ENCODE measurements at regions not wholly inside any gene's neighbourhood (a gene's known extent, or its start where the extent isn't known, plus 50 kb on each side); places are given as distances from the start of the nearest gene placed in this dataset.
A peak's percentile ranks its signal among the peaks of the same experiment; 100 is the strongest.

- Histone ChIP-seq H3K4me1 (no peaks in the 10 kb centered on the region), H3K36me3 (no peaks in the 10 kb centered on the region), H3K27ac (no peak overlapping the region), H3K4me3 (no peak overlapping the region), H3K9me3 (no peaks in the 10 kb centered on the region), H3K27me3 (no peaks in the 10 kb centered on the region)
- no peak for FAIRE-seq
- TF ChIP-seq CTCF (IDR thresholded peaks at IDR 0.05): no peak
- ATAC-seq: no peak
- intact Hi-C loops (cut with DNase I): no loop called here
- 74 to 89% methylated on average over 3 of the region's 3 CpGs for WGBS, 2 donors
- DNase-seq: no peak
Measured at GRCh38 chr2:211241891-211242290, 685.5 kb downstream of the CPS1 start.

- DNase-seq (no peak), ATAC-seq (no peak), FAIRE-seq (no peak)
- Histone ChIP-seq H3K4me3 (no peak overlapping the region), H3K27ac (no peak overlapping the region), H3K4me1 (no peaks in the 10 kb centered on the region), H3K27me3 (no peaks in the 10 kb centered on the region), H3K9me3 (no peaks in the 10 kb centered on the region), H3K36me3 (no peaks in the 10 kb centered on the region)
- WGBS, 2 donors: 43 to 67% methylated on average over 1 of the region's 1 CpG
- TF ChIP-seq CTCF (IDR thresholded peaks at IDR 0.05): no peak
- intact Hi-C loops (cut with DNase I): no loop called here
Measured at GRCh38 chr2:211247751-211248150, 691.4 kb downstream of the CPS1 start.

- Histone ChIP-seq H3K36me3 (no peaks in the 10 kb centered on the region), H3K4me3 (no peak overlapping the region), H3K27ac (no peak overlapping the region), H3K27me3 (no peaks in the 10 kb centered on the region), H3K4me1 (no peaks in the 10 kb centered on the region), H3K9me3 (no peaks in the 10 kb centered on the region)
- intact Hi-C loops (cut with DNase I): no loop called here
- 16 to 20% methylated on average over 2 of the region's 2 CpGs for WGBS, 2 donors
- ATAC-seq: peak in 1 of 4 donors; percentile 49
- no peak for DNase-seq
- TF ChIP-seq CTCF (IDR thresholded peaks at IDR 0.05): no peak
- no peak for FAIRE-seq
Measured at GRCh38 chr2:211248841-211249240, 692.4 kb downstream of the CPS1 start.

- Histone ChIP-seq H3K4me1 (no peaks in the 10 kb centered on the region), H3K27me3 (no peaks in the 10 kb centered on the region), H3K36me3 (no peaks in the 10 kb centered on the region), H3K4me3 (no peak overlapping the region), H3K27ac (no peak overlapping the region), H3K9me3 (no peaks in the 10 kb centered on the region)
- 71 to 84% methylated on average over 2 of the region's 2 CpGs for WGBS, 2 donors
- intact Hi-C loops (cut with DNase I): no loop called here
- no peak for TF ChIP-seq CTCF (IDR thresholded peaks at IDR 0.05)
- FAIRE-seq (no peak), DNase-seq (no peak), ATAC-seq (no peak)
Measured at GRCh38 chr2:211251016-211251415, 694.6 kb downstream of the CPS1 start.

GRCh38 chr2:211258646-211259335 is 702.4 kb downstream of the CPS1 start:
- H3K4me3 ChIP-seq: no peak overlapping the region
- TF ChIP-seq CTCF (IDR thresholded peaks at IDR 0.05): no peak
- no peaks in the 10 kb centered on the region for H3K27me3 ChIP-seq
- 50% methylated on average over 1 of the region's 1 CpG; no CpG with 5 or more reads in 1 of the 2 donors for WGBS, 2 donors
- intact Hi-C loops (cut with DNase I): no loop called here
- H3K27ac ChIP-seq: no peak overlapping the region
- DNase-seq: no peak
- H3K9me3 ChIP-seq: no peaks in the 10 kb centered on the region
- no peak for FAIRE-seq
- no peak for ATAC-seq
- H3K36me3 ChIP-seq: no peaks in the 10 kb centered on the region
- peaks cover 0 to 6% (median 0%) of the 10 kb centered on the region in 3 donors for H3K4me1 ChIP-seq
